Keratinocyte (primary cell): ENCODE measurements at regions not wholly inside any gene's neighbourhood (a gene's known extent, or its start where the extent isn't known, plus 50 kb on each side); places are given as distances from the start of the nearest gene placed in this dataset.

ENCODE experiments used
- DNase-seq: peaks from one replicate; pipeline ENCODE4 v3.0.0-alpha.2; 2011; ENCODE audit warnings: low read depth, missing footprints, low spot score
- FAIRE-seq: peaks from 2 replicates; lab custom pipeline; 2011; peaks lifted over from hg19 to GRCh38; lab: Jason Lieb, UNC
- H2AFZ ChIP-seq: 2 replicates; pipeline ENCODE4 v1.6.0; 2012; ENCODE audit warnings: low read length, control low read depth, inconsistent platforms; ENCODE audit not compliant: control insufficient read depth
- H3K27ac ChIP-seq: 2 replicates; pipeline ENCODE4 v1.5.1; 2011; ENCODE audit warnings: low read length; ENCODE audit not compliant: control insufficient read depth, insufficient read depth
- H3K27me3 ChIP-seq: 3 replicates; pipeline ENCODE4 v1.6.0; 2011; ENCODE audit warnings: low read length; ENCODE audit not compliant: control insufficient read depth, insufficient read depth; ENCODE audit errors: extremely low read depth
- H3K36me3 ChIP-seq, 2 experiments: 2 replicates in 1 of 2; 3 replicates in 1 of 2; pipeline ENCODE4 v1.5.1; 2011; ENCODE audit warnings: low read length in 2 of 2, mild to moderate bottlenecking in 1 of 2; ENCODE audit not compliant: control insufficient read depth in 2 of 2, insufficient read depth in 2 of 2; ENCODE audit errors: extremely low read depth in 1 of 2
- H3K4me1 ChIP-seq: 3 replicates; pipeline ENCODE4 v1.5.1; 2011; ENCODE audit warnings: low read length; ENCODE audit not compliant: control insufficient read depth, insufficient read depth; ENCODE audit errors: extremely low read depth
- H3K4me2 ChIP-seq: 3 replicates; pipeline ENCODE4 v1.6.0; 2011; ENCODE audit warnings: low read depth, low read length; ENCODE audit not compliant: control insufficient read depth, insufficient read depth; ENCODE audit errors: extremely low read depth
- H3K4me3 ChIP-seq, 3 experiments: fragments of 200-600 bp in 1 of 3; sonication (generic) in 1 of 3; 2 replicates in 2 of 3; 3 replicates in 1 of 3; pipeline ENCODE4 v1.5.1; 2011 to 2016; ENCODE audit warnings: low read length in 3 of 3, mild to moderate bottlenecking in 3 of 3, control low read depth in 2 of 3, inconsistent platforms in 1 of 3, low read depth in 1 of 3, mixed read lengths in 1 of 3, mixed run types in 1 of 3, moderate library complexity in 1 of 3; ENCODE audit not compliant: control insufficient read depth in 2 of 3, insufficient read depth in 2 of 3; ENCODE audit errors: extremely low read depth in 1 of 3
- H3K79me2 ChIP-seq: 2 replicates; pipeline ENCODE4 v1.6.0; 2012; ENCODE audit warnings: low read length; ENCODE audit not compliant: control insufficient read depth, insufficient read depth
- H3K9ac ChIP-seq: 3 replicates; pipeline ENCODE4 v1.6.0; 2011; ENCODE audit warnings: low read length; ENCODE audit not compliant: control insufficient read depth, insufficient read depth; ENCODE audit errors: extremely low read depth
- H3K9me1 ChIP-seq: 3 replicates; pipeline ENCODE4 v1.6.0; 2011; ENCODE audit warnings: low read length; ENCODE audit not compliant: control insufficient read depth, insufficient read depth; ENCODE audit errors: extremely low read depth
- H3K9me3 ChIP-seq: 2 replicates; pipeline ENCODE4 v1.5.1; 2012; ENCODE audit warnings: low read depth, low read length; ENCODE audit not compliant: control insufficient read depth
- H4K20me1 ChIP-seq: 3 replicates; pipeline ENCODE4 v1.6.0; 2011; ENCODE audit warnings: low read length; ENCODE audit not compliant: control insufficient read depth, insufficient read depth; ENCODE audit errors: extremely low read depth
- EZH2 ChIP-seq: IDR thresholded peaks from one replicate; pipeline ENCODE4 v1.6.1; 2012; ENCODE audit warnings: inconsistent platforms, mild to moderate bottlenecking, low read length, moderate library complexity
- dilution Hi-C: fragments of 300-500 bp; cut with MboI; formaldehyde crosslinking; loops from one replicate; pipeline ENCODE4 v1.7.0; 2020; ENCODE audit warnings: low sequenced_read_pairs; ENCODE audit not compliant: extremely low pct_ligation_motif_present
- TF ChIP-seq, protein P1 (sequence below), 3 experiments: IDR thresholded peaks in 1 of 3; conservative IDR thresholded peaks in 1 of 3; optimal IDR thresholded peaks in 1 of 3; 2 replicates in 2 of 3; 3 replicates in 1 of 3; pipeline versions ENCODE3 to v1.5.1; 2011; ENCODE audit warnings: low read length in 3 of 3, mild to moderate bottlenecking in 3 of 3, moderate library complexity in 2 of 3, control low read depth in 1 of 3, inconsistent platforms in 1 of 3; ENCODE audit not compliant: insufficient read depth in 2 of 3; ENCODE audit errors: extremely low read depth in 1 of 3

DNA sequence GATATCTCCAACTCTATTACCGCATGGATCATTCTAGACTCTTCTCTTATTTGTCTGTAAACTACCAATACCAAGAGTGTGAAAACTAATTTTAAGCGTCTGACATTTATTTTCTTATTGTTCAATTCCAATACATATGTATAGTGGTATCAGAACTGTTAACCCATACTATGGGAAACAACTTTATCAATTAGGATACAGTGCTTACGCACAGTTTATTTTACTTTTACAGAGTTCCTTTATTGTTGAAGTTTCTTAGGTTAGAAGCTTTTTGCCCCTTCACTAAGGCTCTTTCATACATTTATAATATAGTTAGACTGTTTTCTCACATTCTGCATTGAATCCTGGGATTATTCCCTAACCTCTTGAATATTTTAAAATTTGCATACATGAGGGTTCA lies 198.8 kb upstream of the RGPD4 start:
- DNase-seq (no peak), FAIRE-seq (no peak)
- no peak overlapping the region for H3K9ac ChIP-seq
- H3K27me3 ChIP-seq = no peaks in the 10 kb centered on the region
- dilution Hi-C loops = no loop called here
- no peaks in the 10 kb centered on the region for H4K20me1 ChIP-seq
- no peaks in the 10 kb centered on the region for H3K9me3 ChIP-seq
- no peaks in the 10 kb centered on the region for H3K9me1 ChIP-seq
- H3K27ac ChIP-seq = no peak overlapping the region
- TF ChIP-seq, protein P1, sequence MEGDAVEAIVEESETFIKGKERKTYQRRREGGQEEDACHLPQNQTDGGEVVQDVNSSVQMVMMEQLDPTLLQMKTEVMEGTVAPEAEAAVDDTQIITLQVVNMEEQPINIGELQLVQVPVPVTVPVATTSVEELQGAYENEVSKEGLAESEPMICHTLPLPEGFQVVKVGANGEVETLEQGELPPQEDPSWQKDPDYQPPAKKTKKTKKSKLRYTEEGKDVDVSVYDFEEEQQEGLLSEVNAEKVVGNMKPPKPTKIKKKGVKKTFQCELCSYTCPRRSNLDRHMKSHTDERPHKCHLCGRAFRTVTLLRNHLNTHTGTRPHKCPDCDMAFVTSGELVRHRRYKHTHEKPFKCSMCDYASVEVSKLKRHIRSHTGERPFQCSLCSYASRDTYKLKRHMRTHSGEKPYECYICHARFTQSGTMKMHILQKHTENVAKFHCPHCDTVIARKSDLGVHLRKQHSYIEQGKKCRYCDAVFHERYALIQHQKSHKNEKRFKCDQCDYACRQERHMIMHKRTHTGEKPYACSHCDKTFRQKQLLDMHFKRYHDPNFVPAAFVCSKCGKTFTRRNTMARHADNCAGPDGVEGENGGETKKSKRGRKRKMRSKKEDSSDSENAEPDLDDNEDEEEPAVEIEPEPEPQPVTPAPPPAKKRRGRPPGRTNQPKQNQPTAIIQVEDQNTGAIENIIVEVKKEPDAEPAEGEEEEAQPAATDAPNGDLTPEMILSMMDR (optimal IDR thresholded peaks at IDR 0.05 in 1 of 3, IDR thresholded peaks at IDR 0.05 in 1 of 3, conservative IDR thresholded peaks at IDR 0.05 in 1 of 3; ENCODE audit: extremely low read depth in 1 of 3, insufficient read depth in 2 of 3, low read length in 3 of 3) = no peak
- TF ChIP-seq EZH2 = no peak
- H3K79me2 ChIP-seq = no peaks in the 10 kb centered on the region
- no peaks in the 10 kb centered on the region for H3K4me1 ChIP-seq
- H3K36me3 ChIP-seq = no peaks in the 10 kb centered on the region
- no peak overlapping the region for H3K4me2 ChIP-seq
- no peak overlapping the region for H2AFZ ChIP-seq
- H3K4me3 ChIP-seq = no peak overlapping the region

DNA sequence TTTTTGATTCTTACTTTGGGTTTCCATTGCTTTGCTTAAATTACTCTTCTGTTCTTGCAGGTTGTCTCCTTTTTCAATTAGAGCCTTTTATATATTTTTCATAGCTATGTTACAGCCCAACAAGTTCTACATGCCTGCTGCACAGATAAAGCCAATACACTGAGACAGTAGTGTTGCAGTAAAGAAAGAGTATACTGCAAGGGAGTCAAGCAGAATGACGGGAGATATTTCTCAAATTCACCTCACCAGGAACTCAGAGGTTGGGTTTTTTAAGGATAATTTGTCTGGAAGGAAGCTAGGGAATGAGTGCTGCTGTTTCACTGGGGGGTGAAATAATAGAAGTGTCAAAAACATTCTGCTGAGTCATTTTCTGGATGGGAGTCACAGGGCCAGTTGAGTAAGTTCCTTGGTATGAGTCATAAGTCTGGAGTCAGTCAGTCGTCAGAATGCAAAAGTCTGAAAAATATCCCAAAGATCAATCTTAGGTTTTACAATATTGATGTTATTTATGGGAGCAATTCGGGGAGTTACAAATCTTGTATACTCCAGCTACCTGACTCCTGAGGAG lies 193.0 kb upstream of the RGPD4 start:
- Histone ChIP-seq H3K9me1 (no peaks in the 10 kb centered on the region), H3K27me3 (no peaks in the 10 kb centered on the region), H3K27ac (peak overlapping the region; percentile 64), H3K9me3 (no peaks in the 10 kb centered on the region), H3K36me3 (no peaks in the 10 kb centered on the region), H4K20me1 (no peaks in the 10 kb centered on the region), H3K79me2 (no peaks in the 10 kb centered on the region), H3K4me3 (no peak overlapping the region), H2AFZ (peak overlapping the region; percentile 43), H3K9ac (no peak overlapping the region), H3K4me2 (no peak overlapping the region), H3K4me1 (peaks cover 10% of the 10 kb centered on the region)
- TF ChIP-seq EZH2 = no peak
- TF ChIP-seq, protein P1 (optimal IDR thresholded peaks at IDR 0.05 in 1 of 3, IDR thresholded peaks at IDR 0.05 in 1 of 3, conservative IDR thresholded peaks at IDR 0.05 in 1 of 3; ENCODE audit: extremely low read depth in 1 of 3, insufficient read depth in 2 of 3, low read length in 3 of 3) = no peak
- peak; percentile 74 for FAIRE-seq
- dilution Hi-C loops = no loop called here
- DNase-seq = peak; percentile 40
